GM21390 (cell line): ENCODE measurements at regions not wholly inside any gene's neighbourhood (a gene's known extent, or its start where the extent isn't known, plus 50 kb on each side); places are given as distances from the start of the nearest gene placed in this dataset.

Experiments used
- ATAC-seq: cut with Tn5 transposase; IDR thresholded peaks from one replicate; pipeline ENCODE4 v1.9.1; 2021; ENCODE audit not compliant: unreplicated experiment

DNA sequence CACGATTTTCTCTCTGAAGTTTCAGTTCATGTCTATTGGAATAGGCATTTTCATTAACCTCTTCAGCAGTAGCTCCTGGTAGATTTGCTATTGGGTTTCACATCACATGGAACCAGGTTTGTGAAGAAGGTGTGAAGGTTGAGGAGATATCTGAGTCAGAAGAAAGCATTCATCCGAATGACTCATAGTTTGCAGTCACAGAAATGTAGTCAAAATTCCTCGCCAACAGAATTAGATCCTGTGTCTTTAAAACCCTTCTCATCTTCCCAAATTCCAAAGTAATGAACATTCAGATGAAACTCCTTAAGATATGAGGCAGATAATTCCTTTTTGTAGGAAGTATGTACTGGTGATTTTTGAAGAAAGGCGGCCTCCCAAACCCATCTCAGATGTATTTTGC lies 125.0 kb upstream of the LARGE1 start:
- ATAC-seq, result no peak

DNA sequence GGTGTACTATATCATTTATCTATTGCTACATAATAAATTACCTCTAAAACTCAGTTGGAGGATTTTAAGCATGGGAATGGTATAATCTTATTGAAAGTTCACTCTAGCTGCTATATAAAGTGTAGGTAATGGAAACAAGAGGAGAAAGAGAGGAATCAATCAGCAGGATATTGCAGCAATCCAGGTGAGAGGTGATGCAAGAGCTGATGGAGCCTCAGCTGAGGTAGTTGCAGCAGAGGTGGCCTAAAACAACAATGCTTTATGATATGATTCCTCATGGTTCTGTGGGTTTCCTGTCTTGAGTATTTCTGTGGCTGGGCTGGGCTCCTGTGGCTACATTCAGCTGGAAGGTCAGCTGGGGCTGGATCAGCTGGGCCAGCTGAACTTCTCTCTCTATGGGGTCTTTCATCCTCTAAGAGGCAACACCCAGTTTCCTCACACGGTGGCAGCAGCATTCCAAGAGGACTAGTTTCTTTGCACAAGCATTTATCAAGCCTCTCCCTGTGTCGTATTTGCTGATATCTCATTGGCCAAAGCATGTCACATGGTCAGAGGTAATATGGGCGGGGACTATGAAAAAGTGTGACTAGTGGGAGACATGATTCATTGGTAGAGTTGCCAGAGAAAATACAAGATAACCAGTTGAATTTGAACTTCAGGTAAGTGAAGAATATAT lies 135.4 kb upstream of the LARGE1 start:
- no peak for ATAC-seq

DNA sequence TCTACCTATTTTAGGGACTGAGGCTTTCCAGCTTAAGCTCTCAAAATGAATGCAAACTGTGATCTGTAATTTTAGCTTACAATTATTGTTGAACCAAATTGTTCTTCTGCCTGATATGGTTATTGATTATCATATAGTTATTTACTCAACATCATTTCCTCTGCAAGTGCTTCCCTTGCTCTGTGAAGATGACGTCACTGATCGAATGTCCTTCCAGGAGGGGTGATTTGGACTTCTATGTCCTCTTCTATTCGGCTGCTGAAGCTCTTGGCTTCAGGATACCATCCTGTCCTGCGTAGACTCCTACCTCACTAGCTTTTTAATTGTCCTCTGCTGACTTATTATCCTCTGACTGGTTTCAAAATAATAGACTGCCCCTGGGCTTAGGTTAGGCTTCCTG lies 137.4 kb upstream of the LARGE1 start:
- no peak for ATAC-seq

DNA sequence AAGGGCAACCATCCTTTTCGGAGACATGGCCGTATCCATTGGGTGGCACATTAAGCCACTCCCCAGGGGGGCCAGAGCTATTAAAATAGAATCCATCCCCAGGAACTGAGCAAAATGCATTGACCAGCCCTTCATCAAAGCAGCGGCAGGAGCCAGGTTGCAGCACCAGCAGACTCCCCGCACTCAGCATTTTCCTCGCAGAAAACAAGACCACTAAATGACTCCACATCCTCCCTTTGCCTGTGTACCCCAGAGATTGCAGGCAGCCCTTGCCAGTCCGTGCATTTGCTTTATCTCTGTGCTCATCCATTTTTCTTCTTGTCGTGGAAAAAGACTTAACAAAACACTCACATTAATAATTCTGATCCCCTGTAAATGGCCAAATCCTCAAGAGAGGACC lies 144.4 kb upstream of the LARGE1 start:
- no peak for ATAC-seq

DNA sequence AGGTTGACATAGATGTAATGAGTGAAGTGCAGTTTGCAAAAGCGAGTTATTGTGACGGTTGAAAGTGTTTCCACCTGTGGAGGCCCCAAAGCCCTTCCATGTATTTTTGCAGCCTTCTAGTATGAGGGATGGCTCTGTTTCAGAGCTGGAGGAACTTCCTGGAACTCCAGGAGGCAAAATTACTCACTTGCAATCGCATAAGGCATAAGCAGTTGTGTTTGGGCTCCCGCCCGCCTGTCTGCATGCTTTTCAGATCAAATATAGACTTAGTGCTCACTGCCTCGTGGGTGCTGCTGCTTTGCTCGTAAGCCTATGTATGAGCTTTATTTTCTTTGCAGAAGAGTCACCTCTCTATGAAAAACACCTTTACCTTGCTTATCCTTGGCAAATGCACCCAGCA lies 146.8 kb upstream of the LARGE1 start:
- no peak for ATAC-seq

DNA sequence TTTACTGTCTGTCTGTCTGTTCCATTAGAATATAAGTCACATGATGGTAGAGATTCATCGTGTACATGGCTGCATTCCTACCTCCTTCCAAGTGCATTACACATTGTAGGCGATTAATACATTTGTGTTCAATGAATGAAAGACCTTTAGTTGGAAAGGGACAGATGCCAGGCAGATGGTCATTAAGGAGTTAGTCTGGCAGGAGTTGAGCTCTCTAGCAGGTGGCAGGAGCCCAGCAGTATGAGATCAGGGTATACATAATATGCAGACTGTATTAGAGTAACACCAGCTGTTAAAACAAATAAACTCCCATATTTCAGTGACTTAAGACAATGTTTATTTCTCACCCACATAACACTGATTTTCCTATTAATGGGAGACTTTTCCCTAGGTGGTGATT lies 147.7 kb upstream of the LARGE1 start:
- no peak for ATAC-seq

DNA sequence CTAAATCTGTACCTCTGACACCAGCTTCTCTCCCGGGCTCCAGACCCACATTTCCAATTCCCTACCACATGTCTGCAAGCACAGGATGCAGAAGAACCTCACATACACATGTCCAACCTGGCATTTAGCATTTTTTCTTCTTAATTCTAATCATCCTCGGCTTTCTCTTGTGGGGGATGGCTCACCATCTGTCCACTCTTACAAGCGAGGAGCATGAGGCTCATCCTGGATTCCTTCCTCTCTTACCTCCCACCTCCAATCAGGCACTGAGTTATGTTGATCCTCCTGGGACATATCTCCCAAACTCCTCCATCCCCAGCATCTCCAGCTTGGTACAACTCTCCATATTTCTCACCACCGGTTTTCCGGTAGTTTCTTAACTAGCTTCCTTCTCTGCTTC lies 149.8 kb upstream of the LARGE1 start:
- ATAC-seq, result no peak

DNA sequence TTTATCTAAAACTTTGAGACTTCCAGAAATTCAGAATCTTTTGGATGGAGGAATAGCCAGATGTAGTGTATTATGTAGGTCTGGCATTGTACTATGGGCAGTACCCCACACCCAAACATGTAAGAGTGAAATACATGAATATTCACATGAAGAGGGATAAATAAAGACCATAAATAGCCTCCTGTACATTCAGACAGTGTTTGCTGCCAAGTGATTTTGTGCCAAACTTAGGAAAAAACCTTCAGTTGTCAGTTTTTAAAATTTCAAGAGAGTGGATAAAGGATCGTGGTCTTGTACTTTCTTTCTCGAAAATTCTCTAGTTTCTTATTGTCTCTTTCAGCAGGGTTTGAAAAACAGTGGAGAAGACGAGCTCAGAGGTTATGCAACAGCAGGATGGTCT lies 150.3 kb upstream of the LARGE1 start:
- no peak for ATAC-seq

DNA sequence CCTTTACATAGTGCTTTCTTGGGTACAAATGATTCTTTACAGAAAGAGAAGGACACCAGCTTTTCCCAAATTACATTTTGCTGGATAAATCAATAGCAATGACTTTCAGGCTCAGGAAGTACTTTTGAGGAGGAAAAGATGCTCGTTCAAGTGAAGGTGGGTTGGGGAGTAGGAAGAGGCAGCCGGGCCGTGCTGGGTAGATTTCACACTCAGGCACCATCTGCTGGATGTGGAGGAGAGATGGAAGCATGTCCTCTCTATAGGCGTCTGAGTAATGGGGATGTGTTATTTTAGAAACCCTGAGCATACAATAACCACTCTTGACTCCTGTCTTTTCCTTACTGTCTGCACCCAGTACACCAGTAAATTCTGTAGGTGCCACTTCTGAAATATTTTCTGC lies 152.3 kb upstream of the LARGE1 start:
- no peak for ATAC-seq

DNA sequence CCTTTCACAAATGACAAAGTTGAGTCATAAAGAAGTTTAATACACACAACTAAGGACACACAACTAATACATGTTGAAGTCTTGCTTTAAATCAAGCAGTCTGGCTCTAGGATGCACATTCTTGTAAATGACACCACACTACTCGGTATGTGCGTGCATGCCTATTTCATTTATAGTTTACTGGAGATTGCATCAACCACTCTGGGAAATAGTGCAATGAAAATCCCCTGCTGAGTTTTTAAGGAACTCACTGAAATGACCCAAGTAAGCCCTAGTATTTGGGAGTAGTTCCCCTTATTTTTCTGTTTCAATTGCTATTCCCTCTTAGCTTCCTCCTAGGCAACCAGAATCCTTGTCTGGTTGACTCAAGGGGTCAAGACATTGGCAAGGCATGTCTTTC lies 160.2 kb upstream of the LARGE1 start:
- no peak for ATAC-seq

DNA sequence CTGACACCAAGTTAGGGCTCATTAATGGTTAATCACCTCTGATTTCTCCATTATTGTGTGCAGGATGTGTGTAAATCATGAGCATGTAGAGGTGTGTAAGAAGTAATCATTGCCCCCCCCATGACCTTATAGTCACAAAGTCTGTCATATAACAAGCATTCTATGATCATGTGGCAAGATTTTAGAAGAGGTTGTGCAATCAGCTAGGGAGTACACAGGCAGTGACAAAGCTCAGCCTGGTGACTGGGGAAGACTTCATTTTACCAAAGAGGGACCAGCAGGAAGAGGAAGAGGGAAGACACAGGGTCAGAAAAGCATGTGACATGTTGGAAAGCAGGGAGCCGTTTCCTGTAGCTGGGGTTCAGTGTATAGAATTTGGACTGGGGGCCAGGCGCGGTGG lies 176.5 kb upstream of the LARGE1 start:
- ATAC-seq, result no peak

DNA sequence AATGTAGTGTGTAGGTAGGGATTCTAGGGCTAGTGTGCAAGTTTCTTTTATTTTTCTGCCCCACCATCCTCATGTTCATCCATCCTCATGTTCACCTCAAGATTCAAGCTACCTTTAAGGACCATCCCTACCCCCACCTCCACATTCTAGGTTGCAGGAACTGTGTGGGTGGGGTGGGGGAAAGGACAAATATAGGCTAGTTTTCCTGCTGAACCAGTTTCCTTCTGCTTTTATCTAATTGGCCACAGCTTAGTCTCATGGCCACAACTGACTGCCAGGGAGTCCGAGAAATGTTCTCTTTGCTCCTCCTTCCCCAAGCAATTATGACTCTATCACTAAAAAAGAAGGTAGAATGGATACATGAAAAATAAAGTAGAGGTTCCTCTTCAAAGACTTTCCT lies 179.0 kb upstream of the LARGE1 start:
- no peak for ATAC-seq

DNA sequence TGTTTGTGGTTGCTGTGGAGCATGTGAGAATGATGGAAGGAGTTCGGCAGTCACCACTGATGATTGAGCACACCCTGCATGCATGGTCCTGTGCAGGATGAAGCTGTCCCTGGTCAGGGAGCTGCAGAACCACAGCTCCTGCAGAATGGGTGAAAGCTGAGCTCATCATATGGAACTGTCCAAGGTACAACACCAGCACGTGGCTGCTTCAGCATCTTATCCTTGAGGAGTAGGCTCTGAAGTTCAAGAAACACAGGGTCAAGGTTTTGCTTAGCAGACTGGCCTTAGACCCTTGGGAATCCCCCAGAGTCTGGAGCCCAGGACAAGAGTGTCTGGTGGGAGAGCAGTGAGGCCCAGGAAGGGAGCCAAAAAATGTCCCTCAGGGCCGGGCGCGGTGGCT lies 182.4 kb upstream of the LARGE1 start:
- no peak for ATAC-seq

DNA sequence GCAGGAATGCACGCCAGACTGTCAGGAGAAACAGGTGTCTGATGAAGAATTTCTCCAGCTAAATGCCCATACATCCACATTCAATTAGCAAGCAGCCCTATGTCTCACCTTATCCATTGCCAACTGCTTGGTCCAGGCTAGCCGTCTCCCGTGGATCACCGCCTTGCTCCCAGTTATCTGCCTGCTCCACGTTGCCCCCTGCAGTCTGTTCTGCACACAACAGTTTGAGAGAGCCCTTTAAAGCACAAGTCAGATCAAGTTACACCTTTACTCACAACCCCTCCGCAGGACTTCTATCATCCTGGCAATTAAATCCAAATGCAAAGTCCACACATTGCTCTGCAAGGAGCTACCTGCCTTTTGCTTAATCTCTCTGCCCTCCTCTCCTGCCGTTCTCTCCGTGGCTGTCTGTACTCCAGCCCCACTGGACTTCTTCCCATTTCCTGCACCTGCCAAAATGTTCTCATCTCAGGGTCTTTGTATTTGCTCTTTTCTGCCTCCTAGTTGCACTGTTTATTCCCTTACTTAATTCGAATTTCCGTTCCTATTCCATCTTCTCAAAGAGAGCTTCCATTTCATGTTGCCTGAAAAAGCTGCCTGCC lies 185.3 kb upstream of the LARGE1 start:
- no peak for ATAC-seq

DNA sequence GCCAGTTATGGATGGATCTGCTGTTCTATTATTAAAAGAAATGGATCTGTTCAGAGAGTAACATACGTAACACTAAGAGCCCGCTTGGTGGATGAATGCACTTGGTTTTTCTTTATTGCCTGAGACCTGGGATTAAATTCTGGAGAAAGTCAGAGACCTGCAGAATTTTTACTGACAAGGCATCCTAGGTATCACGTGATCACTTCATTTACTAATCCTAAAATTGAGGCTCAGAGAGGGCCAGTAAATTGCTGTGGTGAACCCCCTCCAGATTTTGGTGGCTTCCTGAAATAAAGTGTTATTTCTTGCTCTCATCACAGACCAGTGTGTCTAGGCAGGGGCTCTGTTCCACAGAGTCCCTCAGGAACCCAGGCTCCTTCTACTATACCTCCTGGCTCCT lies 187.9 kb upstream of the LARGE1 start:
- ATAC-seq, result no peak

DNA sequence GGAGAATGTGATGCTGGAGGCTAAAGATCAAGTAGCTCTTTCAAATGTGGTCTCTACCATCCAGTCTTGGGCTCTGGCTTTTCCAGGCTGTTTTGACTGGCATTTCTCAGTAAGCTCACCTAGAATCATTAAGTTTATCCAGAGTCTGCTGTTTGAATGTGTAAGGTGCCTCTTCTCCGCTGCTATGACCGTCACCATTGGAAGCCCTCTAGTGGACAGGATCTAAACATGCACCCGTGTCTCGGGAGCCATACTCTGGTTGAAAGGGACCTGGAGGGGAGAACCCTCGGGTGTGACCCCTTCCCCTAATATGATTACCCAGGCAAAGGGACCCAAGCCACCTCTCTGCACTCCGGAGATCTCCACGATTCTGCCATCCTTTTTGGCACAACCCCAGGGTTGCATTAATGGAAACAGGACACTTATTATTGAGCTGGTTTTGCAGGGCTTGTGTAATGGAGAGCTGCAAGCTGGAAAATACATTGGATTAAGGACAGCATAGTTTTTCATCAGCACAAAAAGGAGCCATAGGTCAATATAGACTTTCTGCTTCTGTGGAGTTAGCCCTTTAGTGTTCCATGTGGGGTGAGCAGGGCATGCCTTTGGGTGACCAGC lies 191.0 kb upstream of the LARGE1 start:
- ATAC-seq, result no peak

DNA sequence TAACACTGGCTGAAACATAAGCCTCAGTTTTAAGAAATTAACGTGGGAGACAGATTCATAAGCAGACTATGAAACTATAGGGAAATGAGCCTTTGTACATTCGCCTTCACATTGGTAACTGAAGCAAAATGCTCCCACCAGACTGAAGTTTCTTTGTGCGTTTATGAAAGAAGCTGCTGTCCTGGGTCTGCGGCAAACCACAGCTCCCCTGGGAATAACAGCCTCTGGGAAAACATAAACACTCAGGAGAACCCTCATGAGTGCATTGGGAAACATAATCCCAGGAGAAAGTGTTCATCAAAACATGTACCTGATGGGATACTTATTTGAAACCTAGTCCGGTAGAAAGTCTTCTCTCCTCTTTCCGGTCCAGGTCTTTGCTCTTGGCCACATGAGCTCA lies 193.1 kb upstream of the LARGE1 start:
- no peak for ATAC-seq

DNA sequence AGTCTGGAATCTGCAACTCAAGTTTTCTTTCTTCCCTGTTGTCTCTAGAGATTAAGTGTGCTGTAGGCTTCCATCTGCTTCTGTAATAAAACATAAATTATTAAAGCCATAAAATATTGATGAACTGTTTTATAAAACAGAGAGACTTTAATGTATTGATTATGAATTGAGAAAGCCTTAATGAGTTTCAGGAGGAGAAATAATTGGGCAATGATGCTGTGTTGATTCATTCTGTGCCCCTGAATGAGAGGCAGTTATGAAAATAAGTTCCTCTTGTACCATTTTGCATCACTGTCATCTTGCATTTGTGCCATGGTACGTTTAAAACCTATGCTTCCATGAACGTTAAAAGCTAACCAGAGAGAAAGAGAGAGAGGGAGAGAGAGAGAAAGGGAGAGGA lies 194.1 kb upstream of the LARGE1 start:
- no peak for ATAC-seq

DNA sequence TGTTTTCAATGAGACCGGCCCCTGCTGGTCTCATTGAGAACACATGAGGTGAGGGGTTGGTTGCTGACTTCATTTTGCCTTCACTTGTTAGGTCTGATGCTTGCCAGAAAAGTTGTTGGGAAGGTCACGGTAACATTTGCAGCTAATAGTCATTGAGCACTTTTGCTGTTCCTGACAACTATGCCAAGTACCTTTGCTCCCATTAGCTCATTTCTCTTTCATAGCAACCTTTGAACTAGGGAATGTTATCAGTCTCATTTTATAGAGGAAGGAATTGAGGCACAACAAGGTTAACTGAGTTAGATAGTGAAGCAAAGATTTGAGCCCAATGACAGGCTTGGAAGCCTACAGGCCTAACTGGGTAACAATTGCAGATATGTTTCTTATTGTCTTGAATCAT lies 195.4 kb upstream of the LARGE1 start:
- no peak for ATAC-seq

DNA sequence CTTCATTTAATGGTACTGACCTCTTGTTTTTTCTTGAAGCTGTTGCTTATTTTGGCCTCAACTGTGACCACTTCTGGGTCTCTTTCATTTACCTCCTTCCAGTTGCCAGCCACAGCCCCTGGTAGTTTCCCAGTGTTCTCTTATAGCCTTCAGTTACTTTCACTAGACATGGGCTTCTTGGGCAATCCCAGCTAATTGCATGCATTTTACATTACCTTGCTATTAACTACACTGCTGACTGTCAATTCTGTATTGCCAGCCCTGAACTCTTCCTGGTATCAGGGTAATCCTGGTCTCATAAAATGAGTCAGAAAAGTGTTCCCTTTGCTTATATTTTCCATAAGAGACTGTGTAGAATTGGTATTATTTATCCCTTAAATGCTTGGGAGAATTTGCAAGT lies 195.8 kb upstream of the LARGE1 start:
- no peak for ATAC-seq

DNA sequence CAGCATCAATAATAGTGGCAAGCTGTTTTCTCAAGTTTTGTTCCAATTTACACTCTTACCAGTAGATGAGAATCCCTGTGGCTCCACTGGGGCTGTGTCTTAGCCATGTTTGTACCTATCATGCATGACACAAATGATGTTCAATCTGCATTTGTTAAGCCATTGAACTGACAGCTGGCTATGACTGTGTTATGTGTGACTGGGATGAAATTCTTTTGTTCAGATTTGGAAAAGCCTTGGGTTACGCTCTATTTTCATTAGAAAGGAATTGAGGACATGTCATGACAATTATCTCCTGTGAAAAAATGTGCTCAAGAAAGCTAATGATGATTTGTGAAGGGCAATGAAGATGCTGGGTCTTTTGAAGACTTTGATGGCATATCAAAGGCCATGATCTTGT lies 201.8 kb upstream of the LARGE1 start:
- no peak for ATAC-seq

DNA sequence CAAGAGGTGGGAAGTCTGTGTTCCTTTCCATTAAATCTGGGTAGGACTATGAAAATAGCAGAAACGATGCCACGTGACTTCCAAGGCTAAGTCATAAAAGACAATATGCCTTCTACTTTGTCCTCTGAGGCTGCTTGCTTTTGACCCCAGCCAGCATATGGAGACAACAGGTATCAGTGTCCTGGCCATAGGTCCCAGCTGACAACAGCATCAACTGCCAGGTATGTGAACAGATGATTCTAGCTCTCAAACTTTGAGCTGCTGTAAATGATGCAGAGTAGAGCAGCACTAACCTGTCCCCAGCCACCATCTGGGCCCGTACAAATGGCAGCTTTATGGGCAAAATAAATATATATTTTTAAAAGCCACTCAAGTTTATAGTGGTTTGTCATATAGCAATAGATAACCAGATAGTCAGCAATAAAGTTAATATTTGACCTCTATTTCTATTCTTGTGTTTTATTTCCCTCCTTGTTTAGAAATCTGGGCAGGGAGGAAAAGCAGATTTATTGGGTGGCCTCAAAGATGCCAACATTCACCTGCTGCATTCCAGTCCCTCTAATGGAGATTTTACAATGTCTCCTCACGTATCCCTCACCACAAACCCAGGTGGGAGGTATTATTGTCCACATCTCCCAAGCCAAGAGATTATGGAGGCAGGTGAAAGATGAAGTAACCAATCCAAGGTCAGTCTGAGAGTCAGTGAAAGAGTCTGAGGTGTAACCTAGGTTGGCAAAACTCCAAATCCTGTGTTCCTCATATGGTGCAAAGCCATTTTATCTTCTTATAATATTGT lies 209.6 kb upstream of the LARGE1 start:
- ATAC-seq, result no peak
